ENCODE measurements at regions not wholly inside any gene's neighbourhood (a gene's known extent, or its start where the extent isn't known, plus 50 kb on each side); places are given as distances from the start of the nearest gene placed in this dataset.

DNA sequence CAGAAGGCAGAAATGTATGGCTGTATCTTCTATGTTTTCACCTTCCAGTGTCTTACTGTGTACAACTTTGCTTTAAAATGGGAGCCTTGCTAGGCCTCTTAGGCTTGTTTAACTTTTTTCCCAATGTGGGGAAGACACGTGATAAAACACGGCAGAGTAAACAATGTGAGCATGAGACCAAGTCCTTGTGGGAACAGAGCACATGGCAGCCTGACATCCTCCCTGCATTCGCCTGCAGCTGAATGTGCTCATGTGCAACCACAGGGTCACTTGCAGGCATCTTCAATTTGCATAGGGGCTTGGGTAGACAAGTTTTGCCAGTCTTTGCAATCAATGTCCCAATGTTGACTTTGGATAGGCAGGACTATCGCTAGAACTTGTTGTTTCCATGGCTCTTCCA lies 91.8 kb downstream of the CCNG2 start:
- TF ChIP-seq CTCF (IDR thresholded peaks at IDR 0.05) (no peak), SIN3A (IDR thresholded peaks at IDR 0.05; ENCODE audit: borderline replicate concordance, insufficient read depth, low read depth, low read length) (no peak)

Data from Panc1 (cell line).